HS-27A (cell line): ENCODE measurements at regions not wholly inside any gene's neighbourhood (a gene's known extent, or its start where the extent isn't known, plus 50 kb on each side); places are given as distances from the start of the nearest gene placed in this dataset.

Source experiments
- DNase-seq: peaks from one replicate; pipeline ENCODE4 v3.0.0-alpha.2; 2012; ENCODE audit warnings: low read depth, missing footprints

DNA sequence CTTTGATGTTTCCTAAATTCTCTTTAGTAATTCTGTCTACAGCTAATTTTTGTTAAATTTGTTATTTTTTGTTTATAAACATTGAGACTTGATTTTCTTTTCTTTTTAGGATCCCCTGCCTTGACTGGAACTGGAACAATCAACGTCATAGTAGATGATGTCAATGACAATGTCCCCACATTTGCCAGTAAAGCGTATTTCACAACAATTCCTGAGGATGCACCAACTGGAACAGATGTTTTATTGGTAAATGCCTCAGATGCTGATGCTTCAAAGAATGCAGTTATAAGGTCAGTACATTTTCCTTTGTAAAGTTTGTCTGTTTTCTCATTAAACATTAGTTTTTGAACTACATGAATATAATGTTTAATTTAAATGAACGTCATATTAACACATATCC lies 119.4 kb downstream of the FAT4 start:
- DNase-seq: no peak

DNA sequence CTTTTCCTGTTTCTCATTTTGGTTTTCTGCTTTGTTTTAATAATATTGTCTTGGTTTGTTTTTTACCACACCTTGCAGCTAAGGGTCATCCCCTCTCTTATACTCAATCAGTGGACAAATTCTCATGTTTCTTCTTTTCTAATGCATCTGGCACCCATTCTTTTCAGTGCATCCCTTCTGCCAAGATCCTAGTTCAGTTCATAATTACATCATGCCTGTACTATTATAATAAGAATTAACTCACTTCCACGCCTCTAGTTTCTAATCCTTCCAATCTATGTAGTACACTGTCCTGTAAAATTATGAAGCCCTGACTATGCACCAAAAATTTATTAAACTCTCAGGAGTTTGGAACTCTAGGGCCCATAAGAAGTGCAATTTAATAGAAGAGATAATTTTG lies 126.1 kb downstream of the FAT4 start:
- DNase-seq: no peak

DNA sequence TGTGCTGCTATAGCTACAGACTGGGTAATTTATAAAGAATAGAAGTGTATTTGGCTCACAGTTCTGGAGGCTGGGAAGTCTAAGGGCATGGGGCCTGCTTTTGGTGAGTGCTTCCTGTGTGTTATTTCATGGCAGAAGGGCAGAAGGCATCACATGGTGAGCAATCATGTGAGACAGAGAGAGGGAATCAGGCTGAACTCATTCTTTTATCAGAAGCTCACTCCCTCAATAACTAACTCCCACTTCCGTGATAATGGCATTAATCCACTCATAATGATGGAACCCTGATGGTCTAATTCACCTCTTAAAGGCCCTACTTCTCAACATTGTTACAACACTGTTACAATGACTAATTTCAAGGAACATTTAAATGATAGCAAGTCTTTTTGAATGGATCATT lies 129.4 kb downstream of the FAT4 start:
- DNase-seq: no peak

DNA sequence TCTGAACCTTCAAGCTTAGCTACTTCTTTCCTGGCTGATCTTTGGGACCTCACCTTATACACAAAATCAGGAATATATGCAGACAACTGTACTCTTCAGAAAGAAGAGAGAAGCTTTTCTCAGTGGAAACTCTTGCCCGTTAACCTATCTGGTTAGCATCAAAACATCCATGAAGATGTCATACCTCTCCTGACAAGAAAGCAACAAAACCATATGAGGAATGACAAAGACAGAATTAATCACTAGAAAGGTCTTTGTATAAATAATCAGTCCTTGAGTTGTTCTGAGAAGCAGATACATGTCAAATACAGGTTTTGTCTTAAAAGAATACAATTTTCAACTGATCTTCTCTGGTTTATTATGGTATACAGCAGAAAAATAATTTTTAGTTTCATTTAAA lies 130.8 kb downstream of the FAT4 start:
- no peak for DNase-seq

DNA sequence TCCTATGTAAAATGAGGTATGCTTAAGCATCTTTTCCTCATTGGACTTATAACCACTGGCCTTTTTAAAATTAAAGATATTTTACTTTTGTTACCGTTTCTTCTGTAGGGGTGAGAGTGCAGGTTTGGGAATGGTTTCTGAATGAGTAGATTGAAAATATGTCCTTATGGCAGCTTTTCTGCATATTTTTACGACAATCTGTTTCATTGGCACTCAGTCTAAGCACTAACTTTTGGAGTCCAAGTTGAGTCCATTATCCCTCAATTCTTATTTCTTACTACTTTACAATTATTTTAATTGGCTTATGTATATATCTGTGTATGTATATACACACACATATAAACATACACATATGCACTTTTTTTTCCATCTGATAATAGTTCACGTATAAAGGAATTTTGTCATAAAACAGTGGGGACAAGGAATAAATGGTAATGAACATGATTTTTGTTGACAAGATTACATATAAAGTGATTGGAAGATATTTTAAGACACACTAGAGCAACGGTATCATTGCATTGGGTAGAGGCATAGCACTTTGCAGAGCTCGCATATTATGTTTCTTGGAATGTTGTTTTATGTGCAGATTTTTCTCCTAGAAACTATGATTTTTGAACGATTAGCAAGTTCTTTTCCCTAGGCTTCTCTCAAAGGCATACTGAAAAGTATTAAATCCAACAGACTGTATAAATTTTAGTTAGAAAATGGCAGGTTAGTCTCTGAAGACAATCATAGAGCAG lies 133.0 kb downstream of the FAT4 start:
- no peak for DNase-seq

DNA sequence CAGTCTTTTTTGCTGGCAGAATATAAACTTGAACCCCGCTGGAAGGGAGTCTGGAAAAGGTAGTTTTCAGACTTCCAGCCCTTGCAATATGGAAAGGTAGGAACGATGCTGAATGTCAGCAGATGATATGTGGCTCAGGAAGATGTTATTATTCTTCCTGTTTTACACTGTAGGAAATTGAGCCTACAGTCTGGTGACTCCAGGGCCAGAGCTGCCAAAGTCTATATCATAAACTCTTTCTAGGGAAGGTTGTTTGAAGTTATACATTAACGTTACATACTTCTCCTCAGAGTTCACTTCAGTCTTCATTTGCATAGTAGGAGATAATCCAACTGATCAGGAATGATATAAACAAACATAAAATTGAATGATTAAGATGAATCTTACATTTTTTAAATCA lies 141.3 kb downstream of the FAT4 start:
- no peak for DNase-seq

DNA sequence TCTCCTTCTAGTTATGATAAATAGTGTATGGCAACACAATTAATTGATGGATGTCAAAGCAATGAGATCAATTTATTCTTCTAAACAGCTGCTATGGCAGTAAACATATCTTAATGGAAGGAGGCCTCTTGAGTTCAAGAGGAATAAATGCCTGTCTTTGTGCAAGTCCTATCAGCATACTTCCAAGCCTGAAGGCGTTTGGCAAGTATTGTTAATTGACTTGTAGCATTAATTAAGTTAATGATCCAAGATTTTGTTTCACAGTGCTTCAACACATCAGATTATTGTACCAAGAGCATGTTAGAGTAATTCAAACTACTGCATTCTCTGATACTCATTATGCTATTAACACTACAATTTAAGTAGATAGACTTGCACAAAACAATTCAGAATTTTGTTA lies 144.8 kb downstream of the FAT4 start:
- no peak for DNase-seq

DNA sequence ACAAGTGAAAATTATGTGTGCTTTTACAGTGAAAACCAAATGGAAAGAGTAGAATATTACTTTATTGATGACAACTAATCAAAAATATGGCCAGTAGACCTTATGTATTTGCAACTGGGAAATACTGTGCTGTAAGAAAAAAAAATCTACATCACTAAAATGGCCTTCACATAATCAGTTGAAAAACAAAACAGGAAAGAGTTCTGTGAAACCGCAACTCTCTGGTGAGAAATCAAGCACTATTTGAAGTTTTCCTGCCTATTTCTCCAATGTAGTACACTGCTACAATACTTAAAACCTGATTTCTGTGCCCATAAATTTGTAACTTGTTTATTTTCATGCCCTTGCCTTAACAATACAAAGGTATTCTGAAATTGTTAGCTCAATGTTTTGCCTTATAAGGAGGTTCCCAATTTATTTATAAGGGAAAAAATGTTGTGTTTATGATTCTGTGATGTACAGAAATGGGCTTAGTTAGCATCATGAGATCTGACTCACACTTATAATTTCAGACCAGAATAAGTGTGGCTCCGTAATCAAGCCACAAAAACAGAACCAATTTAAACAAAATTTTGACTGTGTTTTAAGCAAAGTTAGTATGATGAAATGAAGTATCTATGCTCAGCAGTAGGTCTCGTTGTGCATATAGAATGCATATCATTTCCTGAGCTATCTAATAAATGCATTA lies 147.1 kb downstream of the FAT4 start:
- no peak for DNase-seq

DNA sequence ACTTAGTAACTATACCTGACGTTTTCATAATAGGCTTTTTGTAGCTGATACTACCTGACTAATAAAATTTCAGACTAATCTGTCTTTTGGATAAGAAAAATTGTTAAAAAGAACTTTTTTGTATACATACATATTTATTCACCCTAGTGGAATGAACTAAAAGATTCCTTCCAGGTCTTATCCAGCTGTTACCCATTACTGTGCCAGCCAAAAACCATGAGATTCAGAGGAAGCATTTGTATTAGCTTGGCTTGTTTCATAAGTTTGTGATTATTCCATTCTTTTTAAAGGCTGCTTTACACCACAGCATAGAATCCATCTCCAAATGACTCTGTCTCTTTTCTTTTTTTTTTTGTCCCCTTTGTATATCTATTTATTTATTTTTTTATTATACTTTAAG lies 149.4 kb downstream of the FAT4 start:
- no peak for DNase-seq

DNA sequence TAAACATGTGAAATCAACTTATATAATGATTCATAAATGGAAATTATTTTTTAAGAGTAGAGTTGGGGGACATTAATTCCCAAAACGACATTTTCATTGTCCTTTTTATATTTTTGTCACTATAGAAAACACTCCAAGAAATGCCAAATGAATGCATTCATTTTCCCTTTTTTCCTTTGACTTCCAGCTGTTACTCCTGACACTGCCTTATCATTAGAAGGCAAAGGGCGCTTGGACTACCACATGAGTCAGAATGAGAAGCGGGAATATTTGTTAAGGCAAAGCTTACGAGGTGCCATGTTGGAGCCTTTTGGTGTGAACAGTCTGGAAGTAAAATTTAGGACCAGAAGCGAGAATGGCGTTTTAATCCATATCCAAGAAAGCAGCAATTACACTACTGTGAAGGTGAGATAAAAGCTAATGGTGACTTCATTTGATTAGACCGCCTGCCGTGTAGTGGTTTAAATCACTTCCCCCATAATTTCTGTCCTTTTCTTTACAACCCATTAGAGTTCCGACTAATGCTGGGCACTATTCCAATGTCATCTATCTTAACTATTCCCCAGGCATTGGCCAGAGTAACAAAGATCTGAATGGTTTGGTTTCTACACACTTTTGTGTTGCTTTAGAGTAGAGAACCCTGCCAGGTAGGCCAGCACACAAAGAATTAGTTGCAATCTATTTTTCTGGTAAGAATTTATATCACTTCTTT lies 166.7 kb downstream of the FAT4 start:
- no peak for DNase-seq

GRCh38 chr4:125482822-125483221 lies 168.1 kb downstream of the FAT4 start:
- no peak for DNase-seq

DNA sequence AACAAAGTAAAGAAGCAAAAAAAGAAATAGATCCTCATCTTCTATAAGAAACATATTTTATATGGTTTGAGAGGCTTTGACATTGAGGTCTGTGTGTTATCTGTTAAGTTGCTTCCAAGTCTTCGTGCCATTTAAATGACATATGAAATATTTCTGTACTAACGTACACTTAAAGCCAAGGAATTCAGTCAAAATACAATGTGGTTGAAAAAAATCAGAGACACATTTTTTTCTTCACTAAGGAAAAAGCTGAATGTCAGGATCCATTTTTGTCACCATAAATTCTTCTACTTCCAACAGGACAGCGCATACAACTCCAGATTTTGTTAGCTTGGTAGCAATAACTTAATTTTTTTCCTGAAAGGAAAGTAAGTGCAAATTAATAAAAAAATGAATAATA lies 168.5 kb downstream of the FAT4 start:
- no peak for DNase-seq

GRCh38 chr4:125484912-125485311 lies 170.2 kb downstream of the FAT4 start:
- no peak for DNase-seq

GRCh38 chr4:125486351-125486750 lies 171.6 kb downstream of the FAT4 start:
- DNase-seq: no peak

- DNase-seq: no peak
These were observed 175.4 kb downstream of the FAT4 start for GRCh38 chr4:125489952-125490690.

GRCh38 chr4:125492957-125493356 lies 178.2 kb downstream of the FAT4 start:
- no peak for DNase-seq

GRCh38 chr4:125497861-125498260 lies 183.1 kb downstream of the FAT4 start:
- DNase-seq: no peak

DNA sequence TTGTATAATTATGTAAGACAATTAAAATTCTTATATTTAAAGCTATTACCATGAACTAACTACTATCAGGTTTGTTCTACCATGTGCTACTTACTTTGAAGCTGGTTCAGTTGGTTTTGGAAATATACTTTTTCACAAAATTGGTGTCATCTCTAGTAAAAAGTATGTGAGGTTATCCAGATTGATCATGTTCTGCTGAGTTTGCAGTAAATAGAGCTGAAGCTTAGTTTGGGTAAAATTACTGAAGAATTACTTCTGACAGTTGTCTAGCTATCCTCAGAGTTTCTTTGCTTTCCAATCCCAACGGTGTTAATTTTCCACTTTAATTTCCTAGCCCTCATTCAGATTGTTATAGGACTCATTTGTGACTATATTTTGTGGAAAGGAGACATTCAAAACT lies 184.2 kb downstream of the FAT4 start:
- DNase-seq: no peak

- no peak for DNase-seq
These were observed 186.3 kb downstream of the FAT4 start for GRCh38 chr4:125501090-125501489.

DNA sequence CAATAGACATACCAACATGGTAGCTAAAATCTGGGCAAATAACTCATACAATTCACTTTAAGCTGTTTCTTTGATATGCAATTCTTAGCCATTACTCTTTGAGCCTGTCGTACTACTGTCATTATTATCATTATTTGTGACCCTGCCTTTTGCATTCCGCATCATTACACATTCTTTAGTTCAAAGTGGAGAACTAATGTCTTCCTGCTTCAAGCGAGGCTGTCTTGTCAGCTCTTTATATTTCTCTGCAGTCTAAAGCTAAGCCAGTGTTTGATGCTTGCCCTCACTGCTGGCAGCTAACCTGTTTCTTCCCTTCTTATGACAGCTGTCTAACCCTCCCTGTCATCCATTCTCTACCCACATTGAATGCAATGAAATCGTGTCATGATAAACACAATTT lies 186.8 kb downstream of the FAT4 start:
- DNase-seq: no peak

DNA sequence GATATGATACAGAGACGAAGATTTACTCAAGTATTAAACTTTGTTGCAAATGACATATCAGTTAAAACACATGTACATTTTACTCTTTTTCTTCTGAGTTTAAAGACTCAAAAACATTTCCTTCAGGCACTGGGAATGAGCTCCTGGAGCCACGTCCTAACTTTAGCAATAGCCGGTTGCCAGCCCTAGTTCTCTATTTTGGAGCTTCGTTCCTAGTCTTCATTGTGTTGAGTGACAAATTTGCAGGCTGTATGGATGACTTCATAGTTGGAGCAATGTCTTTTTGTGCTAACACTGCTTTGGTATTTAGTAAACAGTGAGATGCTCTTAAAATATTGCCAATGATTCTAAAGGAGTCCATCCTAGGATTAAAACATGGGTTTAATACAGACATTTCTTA lies 190.9 kb downstream of the FAT4 start:
- DNase-seq: no peak

GRCh38 chr4:125507141-125507540 lies 192.4 kb downstream of the FAT4 start:
- DNase-seq: no peak

GRCh38 chr4:125511715-125512114 lies 197.0 kb downstream of the FAT4 start:
- DNase-seq: no peak
